GM19455 (cell line): ENCODE measurements at regions not wholly inside any gene's neighbourhood (a gene's known extent, or its start where the extent isn't known, plus 50 kb on each side); places are given as distances from the start of the nearest gene placed in this dataset.
"Not testable (repeated sequence)": the region's sequence is repeated elsewhere in the genome, so short reads cannot be mapped to it uniquely, and the experiment has no call there.

Experiments used
- ATAC-seq: cut with Tn5 transposase; IDR thresholded peaks from one replicate; pipeline ENCODE4 v1.9.1; 2021; ENCODE audit not compliant: unreplicated experiment

- ATAC-seq, result no peak
These were observed 900.3 kb upstream of the ROBO1 start for GRCh38 chr3:80668100-80668499.

GRCh38 chr3:80663426-80663825, 895.6 kb upstream of the ROBO1 start:
- ATAC-seq, result no peak

GRCh38 chr3:80655216-80655615, 887.4 kb upstream of the ROBO1 start:
- ATAC-seq, result no peak

- ATAC-seq, result no peak
These were observed 881.4 kb upstream of the ROBO1 start for GRCh38 chr3:80649170-80649569.

GRCh38 chr3:80643421-80643820, 875.6 kb upstream of the ROBO1 start:
- no peak for ATAC-seq

- no peak for ATAC-seq
These were observed 850.8 kb upstream of the ROBO1 start for GRCh38 chr3:80618295-80619256.

GRCh38 chr3:80612366-80612765, 844.6 kb upstream of the ROBO1 start:
- ATAC-seq, result no peak

GRCh38 chr3:80608072-80608471, 840.3 kb upstream of the ROBO1 start:
- not testable (repeated sequence) for ATAC-seq

GRCh38 chr3:80606073-80606472, 838.3 kb upstream of the ROBO1 start:
- no peak for ATAC-seq

GRCh38 chr3:80601479-80601878, 833.7 kb upstream of the ROBO1 start:
- no peak for ATAC-seq

- no peak for ATAC-seq
These were observed 825.0 kb upstream of the ROBO1 start for GRCh38 chr3:80592792-80593191.

- ATAC-seq, result no peak
These were observed 818.5 kb upstream of the ROBO1 start for GRCh38 chr3:80586338-80586737.

GRCh38 chr3:80580146-80580545, 812.3 kb upstream of the ROBO1 start:
- no peak for ATAC-seq

- ATAC-seq, result no peak
These were observed 796.6 kb upstream of the ROBO1 start for GRCh38 chr3:80564391-80564790.

- ATAC-seq, result no peak
These were observed 791.9 kb upstream of the ROBO1 start for GRCh38 chr3:80559701-80560100.

- ATAC-seq, result no peak
These were observed 789.0 kb upstream of the ROBO1 start for GRCh38 chr3:80556763-80557162.

- no peak for ATAC-seq
These were observed 786.5 kb upstream of the ROBO1 start for GRCh38 chr3:80554304-80554703.

- ATAC-seq, result no peak
These were observed 785.4 kb upstream of the ROBO1 start for GRCh38 chr3:80553211-80553610.

GRCh38 chr3:80550174-80550573, 782.4 kb upstream of the ROBO1 start:
- ATAC-seq, result no peak

- no peak for ATAC-seq
These were observed 781.4 kb upstream of the ROBO1 start for GRCh38 chr3:80549173-80549572.

- no peak for ATAC-seq
These were observed 775.4 kb upstream of the ROBO1 start for GRCh38 chr3:80543154-80543553.

- no peak for ATAC-seq
These were observed 774.7 kb upstream of the ROBO1 start for GRCh38 chr3:80542456-80542855.

- no peak for ATAC-seq
These were observed 769.9 kb upstream of the ROBO1 start for GRCh38 chr3:80537680-80538079.
